Right lobe of liver (tissue), 6 donors: ENCODE measurements at regions not wholly inside any gene's neighbourhood (a gene's known extent, or its start where the extent isn't known, plus 50 kb on each side); places are given as distances from the start of the nearest gene placed in this dataset.

Experiments
- ATAC-seq, 4 donors: fragments of 200-7000 bp; cut with Tn5 transposase; one replicate each; pipeline ENCODE4 v1.9.1; 2020; ENCODE audit warnings: mild to moderate bottlenecking in 4 of 4, moderate library complexity in 4 of 4
- DNase-seq, 3 donors: peaks; one replicate each; pipeline ENCODE4 v3.0.0-alpha.2; 2020
- H3K27ac ChIP-seq, 3 donors: fragments of 200-600 bp; one replicate each; pipeline ENCODE4 v1.8.0; 2022
- H3K27me3 ChIP-seq, 2 donors: fragments of 200-600 bp; one replicate each; pipeline ENCODE4 v1.8.0; 2022
- H3K36me3 ChIP-seq, 4 donors: fragments of 200-600 bp; sonication (generic) in 1 of 4; one replicate each; pipeline versions ENCODE4 v1.5.1 to v1.8.0; 2017 to 2022; ENCODE audit warnings: control low read depth in 1 of 4
- H3K4me1 ChIP-seq, 4 donors: fragments of 200-600 bp; sonication (generic) in 1 of 4; one replicate each; pipeline versions ENCODE4 v1.5.1 to v1.8.0; 2017 to 2022; ENCODE audit warnings: control low read depth in 1 of 4
- H3K4me3 ChIP-seq, 3 donors: fragments of 200-600 bp; one replicate each; pipeline ENCODE4 v1.8.0; 2022
- H3K9me3 ChIP-seq, 4 donors: fragments of 200-600 bp; sonication (generic) in 1 of 4; one replicate each; pipeline versions ENCODE4 v1.5.1 to v1.8.0; 2017 to 2022; ENCODE audit warnings: control low read depth in 1 of 4
- CTCF ChIP-seq, 4 donors: fragments of 200-600 bp in 3 of 4; fragments of 450-650 bp in 1 of 4; IDR thresholded peaks; one replicate each; pipeline versions ENCODE4 v1.5.1 to v1.8.0; 2016 to 2022; ENCODE audit warnings: antibody characterized with exemption in 4 of 4, mild to moderate bottlenecking in 2 of 4
- POLR2A ChIP-seq: fragments of 450-650 bp; IDR thresholded peaks from one replicate; pipeline ENCODE4 v1.6.1; 2017; ENCODE audit warnings: antibody characterized with exemption, mild to moderate bottlenecking
- WGBS: methylation state at CpG from one replicate; pipeline ENCODE4 v1.1.6; 2018; ENCODE audit warnings: low coverage, low lambda C conversion rate; ENCODE audit not compliant: insufficient coverage; ENCODE audit errors: missing lambda C conversion rate; 5-methylcytosine and 5-hydroxymethylcytosine counted together
- intact Hi-C, 2 donors: fragments of 100-400 bp; cut with DNase I; formaldehyde crosslinking; loops; one replicate each; pipeline versions ENCODE4 v1.11.2 to v1.14.1; 2022
- donor health status: DM: no; HTN: yes; CAD: no.
- donor health status: DM: no; HTN: no; CAD: no.
- donor health status: DM: no; HTN: no; CAD: no.
- donor health status: DM: no; HTN: yes; CAD: no.
- donor health status: DM: no; HTN: yes; CAD: no.

DNA sequence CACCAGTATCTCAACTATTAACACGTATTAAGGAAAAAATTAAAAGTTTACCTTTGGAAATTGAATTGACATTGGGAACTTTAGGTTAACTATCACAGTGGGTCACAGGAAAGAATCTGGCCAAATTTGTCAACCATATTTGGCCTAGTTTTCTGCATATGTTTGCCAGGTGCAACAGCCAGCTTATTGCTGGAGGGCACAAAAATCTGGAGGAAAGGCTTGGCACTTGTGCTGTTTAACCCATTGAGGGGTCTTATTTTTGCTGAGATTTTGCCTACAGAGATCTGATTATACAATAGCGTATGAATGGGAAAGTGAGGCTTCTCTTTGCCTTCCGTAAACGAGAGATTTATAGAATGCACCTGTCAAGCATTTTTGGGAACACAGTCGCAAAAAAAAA, 190.4 kb downstream of the PRL start:
- Histone ChIP-seq H3K4me1 (no peaks in the 10 kb centered on the region), H3K4me3 (no peak overlapping the region), H3K27me3 (no peaks in the 10 kb centered on the region), H3K9me3 (no peaks in the 10 kb centered on the region), H3K36me3 (no peaks in the 10 kb centered on the region), H3K27ac (no peak overlapping the region)
- 81% methylated on average over 5 of the region's 5 CpGs for WGBS
- DNase-seq: no peak
- intact Hi-C loops: no loop called here
- no peak for TF ChIP-seq POLR2A
- no peak for TF ChIP-seq CTCF (IDR thresholded peaks at IDR 0.05)
- no peak for ATAC-seq

DNA sequence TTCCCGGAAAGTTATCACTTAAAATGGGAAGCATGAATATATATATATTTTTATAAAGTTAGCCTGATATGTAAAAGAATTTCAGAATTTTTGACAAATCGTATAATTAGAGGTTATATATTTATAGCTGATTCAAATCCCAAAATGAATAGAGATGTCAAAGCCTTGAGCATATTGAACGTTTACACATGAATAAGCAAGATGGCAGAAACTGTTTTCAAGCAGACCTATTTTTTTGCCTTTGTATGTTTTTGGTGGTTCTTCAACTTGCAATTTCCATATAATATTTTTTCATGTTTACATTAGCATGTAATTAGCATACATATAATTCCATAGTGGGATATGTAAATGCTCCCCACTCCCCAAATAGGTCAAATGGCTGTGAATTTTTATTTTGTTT, 189.9 kb downstream of the PRL start:
- no peaks in the 10 kb centered on the region for H3K4me1 ChIP-seq
- no peak overlapping the region for H3K4me3 ChIP-seq
- no peak overlapping the region for H3K27ac ChIP-seq
- DNase-seq: no peak
- H3K27me3 ChIP-seq: no peaks in the 10 kb centered on the region
- intact Hi-C loops: no loop called here
- H3K36me3 ChIP-seq: no peaks in the 10 kb centered on the region
- no peak for ATAC-seq
- TF ChIP-seq POLR2A: no peak
- no peak for TF ChIP-seq CTCF (IDR thresholded peaks at IDR 0.05)
- H3K9me3 ChIP-seq: no peaks in the 10 kb centered on the region
- 54% methylated on average over 3 of the region's 3 CpGs for WGBS

GRCh38 chr6:22108199-22108598, 188.6 kb downstream of the PRL start:
- H3K36me3 ChIP-seq: no peaks in the 10 kb centered on the region
- DNase-seq: no peak
- no peak for ATAC-seq
- intact Hi-C loops: no loop called here
- 85% methylated on average over 7 of the region's 7 CpGs for WGBS
- H3K9me3 ChIP-seq: no peaks in the 10 kb centered on the region
- no peak overlapping the region for H3K27ac ChIP-seq
- no peaks in the 10 kb centered on the region for H3K4me1 ChIP-seq
- TF ChIP-seq POLR2A (no peak), CTCF (IDR thresholded peaks at IDR 0.05) (no peak)
- H3K27me3 ChIP-seq: no peaks in the 10 kb centered on the region
- H3K4me3 ChIP-seq: no peak overlapping the region

DNA sequence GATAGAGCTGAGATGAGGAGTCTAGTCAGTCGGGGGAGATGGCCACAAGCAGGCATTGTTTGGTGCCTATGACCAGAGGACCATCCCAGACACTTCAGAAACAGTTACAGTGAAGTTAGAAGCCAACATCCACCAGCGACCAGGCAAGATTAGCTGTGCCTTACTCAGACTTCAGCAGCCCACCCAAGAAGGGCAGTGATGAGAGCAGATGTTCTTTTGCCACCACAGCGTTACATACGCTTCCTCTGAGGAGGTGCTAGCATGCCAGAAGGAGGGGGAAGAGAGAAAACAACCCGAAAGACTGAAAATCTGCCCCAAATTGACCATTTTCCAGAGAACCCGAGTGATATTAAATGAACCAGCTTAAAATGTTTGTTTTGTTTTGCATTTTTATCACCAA, 186.8 kb downstream of the PRL start:
- no peaks in the 10 kb centered on the region for H3K27me3 ChIP-seq
- no peak overlapping the region for H3K4me3 ChIP-seq
- no peak for ATAC-seq
- no peaks in the 10 kb centered on the region for H3K9me3 ChIP-seq
- no peaks in the 10 kb centered on the region for H3K36me3 ChIP-seq
- no peak for DNase-seq
- intact Hi-C loops: no loop called here
- H3K4me1 ChIP-seq: no peaks in the 10 kb centered on the region
- WGBS: 77% methylated on average over 3 of the region's 6 CpGs
- H3K27ac ChIP-seq: no peak overlapping the region
- TF ChIP-seq POLR2A: no peak

- ATAC-seq: no peak
These were observed 184.4 kb downstream of the PRL start for GRCh38 chr6:22112461-22112860.

More at GRCh38 chr6:22112461-22112860, 184.4 kb downstream of the PRL start:
- intact Hi-C loops: no loop called here
- no peak overlapping the region for H3K27ac ChIP-seq
- no peaks in the 10 kb centered on the region for H3K27me3 ChIP-seq
- no peaks in the 10 kb centered on the region for H3K4me1 ChIP-seq
- H3K9me3 ChIP-seq: no peaks in the 10 kb centered on the region
- H3K36me3 ChIP-seq: no peaks in the 10 kb centered on the region
- H3K4me3 ChIP-seq: no peak overlapping the region
- no peak for DNase-seq
- TF ChIP-seq CTCF (IDR thresholded peaks at IDR 0.05): no peak
- no peak for TF ChIP-seq POLR2A
- WGBS: 36% methylated on average over 2 of the region's 2 CpGs
